ENCODE measurements at regions not wholly inside any gene's neighbourhood (a gene's known extent, or its start where the extent isn't known, plus 50 kb on each side); places are given as distances from the start of the nearest gene placed in this dataset.

GRCh38 chr3:14590569-14590968 is 50.4 kb upstream of the GRIP2 start:
- DNase-seq: no peak

GRCh38 chr3:14592390-14592789 is 52.2 kb upstream of the GRIP2 start:
- DNase-seq: no peak

- DNase-seq: no peak
Observed at GRCh38 chr3:14592836-14593235, 52.7 kb upstream of the GRIP2 start.

GRCh38 chr3:14594234-14594633 is 54.1 kb upstream of the GRIP2 start:
- DNase-seq: no peak

- no peak for DNase-seq
Observed at GRCh38 chr3:14595561-14595960, 55.4 kb upstream of the GRIP2 start.

GRCh38 chr3:14597266-14597665 is 54.3 kb upstream of the CCDC174 start:
- no peak for DNase-seq

GRCh38 chr3:14598143-14598569 is 53.4 kb upstream of the CCDC174 start:
- peak; percentile 61 for DNase-seq

- no peak for DNase-seq
Observed at GRCh38 chr3:14599488-14599887, 52.1 kb upstream of the CCDC174 start.

- DNase-seq: no peak
Observed at GRCh38 chr3:14600075-14600474, 51.5 kb upstream of the CCDC174 start.

GRCh38 chr3:14600856-14601610 is 50.5 kb upstream of the CCDC174 start:
- no peak for DNase-seq

- no peak for DNase-seq
Observed at GRCh38 chr3:14601692-14602005, 49.9 kb upstream of the CCDC174 start.

All from stimulated activated CD4-positive, alpha-beta T cell treated with anti-CD3 and anti-CD28 coated beads, Interleukin-15, amount 100 ng/mL, for 24 hours (primary cell).